ENCODE measurements at regions not wholly inside any gene's neighbourhood (a gene's known extent, or its start where the extent isn't known, plus 50 kb on each side); places are given as distances from the start of the nearest gene placed in this dataset.

- TF ChIP-seq CTCF (IDR thresholded peaks at IDR 0.05; ENCODE audit: insufficient read depth, low read depth, low read length, missing control alignments): no peak
- H3K4me3 ChIP-seq (ENCODE audit: low read length): no peak overlapping the region
- DNase-seq (ENCODE audit: low read depth): no peak
These were observed 289.6 kb upstream of the SMIM31 start for GRCh38 chr4:164464313-164464712.

- no peak for TF ChIP-seq CTCF (IDR thresholded peaks at IDR 0.05; ENCODE audit: insufficient read depth, low read depth, low read length, missing control alignments)
- peak; percentile 81 for DNase-seq (ENCODE audit: low read depth)
- no peak overlapping the region for H3K4me3 ChIP-seq (ENCODE audit: low read length)
These were observed 286.4 kb upstream of the SMIM31 start for GRCh38 chr4:164467493-164467892.

- TF ChIP-seq CTCF (IDR thresholded peaks at IDR 0.05; ENCODE audit: insufficient read depth, low read depth, low read length, missing control alignments): no peak
- no peak overlapping the region for H3K4me3 ChIP-seq (ENCODE audit: low read length)
- no peak for DNase-seq (ENCODE audit: low read depth)
These were observed 272.4 kb upstream of the SMIM31 start for GRCh38 chr4:164481306-164482091.

- DNase-seq (ENCODE audit: low read depth): no peak
- no peak overlapping the region for H3K4me3 ChIP-seq (ENCODE audit: low read length)
- TF ChIP-seq CTCF (IDR thresholded peaks at IDR 0.05; ENCODE audit: insufficient read depth, low read depth, low read length, missing control alignments): no peak
These were observed 271.9 kb upstream of the SMIM31 start for GRCh38 chr4:164482092-164482404.

- H3K4me3 ChIP-seq (ENCODE audit: low read length): no peak overlapping the region
- no peak for DNase-seq (ENCODE audit: low read depth)
- no peak for TF ChIP-seq CTCF (IDR thresholded peaks at IDR 0.05; ENCODE audit: insufficient read depth, low read depth, low read length, missing control alignments)
These were observed 271.2 kb upstream of the SMIM31 start for GRCh38 chr4:164482758-164483157.

GRCh38 chr4:164483711-164484110 is 270.2 kb upstream of the SMIM31 start:
- TF ChIP-seq CTCF (IDR thresholded peaks at IDR 0.05; ENCODE audit: insufficient read depth, low read depth, low read length, missing control alignments): no peak
- no peak overlapping the region for H3K4me3 ChIP-seq (ENCODE audit: low read length)
- DNase-seq (ENCODE audit: low read depth): no peak

GRCh38 chr4:164484551-164484950 is 269.4 kb upstream of the SMIM31 start:
- H3K4me3 ChIP-seq (ENCODE audit: low read length): no peak overlapping the region
- no peak for DNase-seq (ENCODE audit: low read depth)
- no peak for TF ChIP-seq CTCF (IDR thresholded peaks at IDR 0.05; ENCODE audit: insufficient read depth, low read depth, low read length, missing control alignments)
